ENCODE measurements at regions not wholly inside any gene's neighbourhood (a gene's known extent, or its start where the extent isn't known, plus 50 kb on each side); places are given as distances from the start of the nearest gene placed in this dataset.

GRCh38 chr6:155890409-155890808 lies 434.8 kb upstream of the NOX3 start:
- no peak for DNase-seq (ENCODE audit: low read depth in 1 of 2, low spot score in 1 of 2)
- H3K27ac ChIP-seq: no peak overlapping the region
- no peaks in the 10 kb centered on the region for H3K27me3 ChIP-seq
- no peak for TF ChIP-seq CTCF (IDR thresholded peaks at IDR 0.05; ENCODE audit: low read depth, low read length)
- no peak overlapping the region for H3K4me3 ChIP-seq
- H3K4me1 ChIP-seq (ENCODE audit: low read depth): no peaks in the 10 kb centered on the region
- no peaks in the 10 kb centered on the region for H3K36me3 ChIP-seq
- no peaks in the 10 kb centered on the region for H3K9me3 ChIP-seq (ENCODE audit: low read depth)

- TF ChIP-seq CTCF (IDR thresholded peaks at IDR 0.05; ENCODE audit: low read depth, low read length): no peak
- no peak for DNase-seq (ENCODE audit: low read depth in 1 of 2, low spot score in 1 of 2)
- H3K4me1 ChIP-seq (ENCODE audit: low read depth): no peaks in the 10 kb centered on the region
- H3K4me3 ChIP-seq: no peak overlapping the region
- H3K36me3 ChIP-seq: no peaks in the 10 kb centered on the region
- no peak overlapping the region for H3K27ac ChIP-seq
- no peaks in the 10 kb centered on the region for H3K27me3 ChIP-seq
- H3K9me3 ChIP-seq (ENCODE audit: low read depth): no peaks in the 10 kb centered on the region
Measured at GRCh38 chr6:155889410-155889809, 433.8 kb upstream of the NOX3 start.

- no peak for DNase-seq (ENCODE audit: low read depth in 1 of 2, low spot score in 1 of 2)
- Histone ChIP-seq H3K36me3 (no peaks in the 10 kb centered on the region), H3K9me3 (ENCODE audit: low read depth) (no peaks in the 10 kb centered on the region), H3K27me3 (no peaks in the 10 kb centered on the region), H3K27ac (no peak overlapping the region), H3K4me3 (no peak overlapping the region), H3K4me1 (ENCODE audit: low read depth) (no peaks in the 10 kb centered on the region)
- no peak for TF ChIP-seq CTCF (IDR thresholded peaks at IDR 0.05; ENCODE audit: low read depth, low read length)
Measured at GRCh38 chr6:155887421-155887820, 431.8 kb upstream of the NOX3 start.

GRCh38 chr6:155883741-155884140 lies 428.1 kb upstream of the NOX3 start:
- Histone ChIP-seq H3K27me3 (no peaks in the 10 kb centered on the region), H3K4me3 (no peak overlapping the region), H3K27ac (no peak overlapping the region), H3K36me3 (no peaks in the 10 kb centered on the region), H3K4me1 (ENCODE audit: low read depth) (no peaks in the 10 kb centered on the region), H3K9me3 (ENCODE audit: low read depth) (no peaks in the 10 kb centered on the region)
- TF ChIP-seq CTCF (IDR thresholded peaks at IDR 0.05; ENCODE audit: low read depth, low read length): no peak
- DNase-seq (ENCODE audit: low read depth in 1 of 2, low spot score in 1 of 2): peak in 1 of 2 donors; percentile 18

- no peaks in the 10 kb centered on the region for H3K27me3 ChIP-seq
- TF ChIP-seq CTCF (IDR thresholded peaks at IDR 0.05; ENCODE audit: low read depth, low read length): no peak
- no peak overlapping the region for H3K27ac ChIP-seq
- no peak for DNase-seq (ENCODE audit: low read depth in 1 of 2, low spot score in 1 of 2)
- H3K36me3 ChIP-seq: no peaks in the 10 kb centered on the region
- H3K4me3 ChIP-seq: no peak overlapping the region
- no peaks in the 10 kb centered on the region for H3K4me1 ChIP-seq (ENCODE audit: low read depth)
- H3K9me3 ChIP-seq (ENCODE audit: low read depth): no peaks in the 10 kb centered on the region
Measured at GRCh38 chr6:155883334-155883731, 427.7 kb upstream of the NOX3 start.
